Mucosa of stomach (tissue), 1 donor: ENCODE measurements at regions not wholly inside any gene's neighbourhood (a gene's known extent, or its start where the extent isn't known, plus 50 kb on each side); places are given as distances from the start of the nearest gene placed in this dataset.
"Not testable (repeated sequence)": the region's sequence is repeated elsewhere in the genome, so short reads cannot be mapped to it uniquely, and the experiment has no call there.

Experiments used
- H3K27me3 ChIP-seq: one replicate; pipeline ENCODE4 v1.7.0; 2013; ENCODE audit warnings: mild to moderate bottlenecking, low read length; ENCODE audit not compliant: control insufficient read depth, insufficient read depth
- H3K36me3 ChIP-seq: one replicate; pipeline ENCODE4 v1.7.0; 2013; ENCODE audit warnings: low read length; ENCODE audit not compliant: control insufficient read depth, insufficient read depth
- H3K4me1 ChIP-seq: one replicate; pipeline ENCODE4 v1.7.0; 2013; ENCODE audit warnings: mild to moderate bottlenecking, low read length; ENCODE audit not compliant: control insufficient read depth, insufficient read depth
- H3K4me3 ChIP-seq: one replicate; pipeline ENCODE4 v1.7.0; 2013; ENCODE audit warnings: low read length
- H3K9ac ChIP-seq: one replicate; pipeline ENCODE4 v1.7.0; 2013; ENCODE audit warnings: mild to moderate bottlenecking, low read length, moderate library complexity
- H3K9me3 ChIP-seq: one replicate; pipeline ENCODE4 v1.7.0; 2013; ENCODE audit warnings: mild to moderate bottlenecking, low read length, moderate library complexity; ENCODE audit not compliant: control insufficient read depth
- donor health status: Pancreatic carcinoma.

DNA sequence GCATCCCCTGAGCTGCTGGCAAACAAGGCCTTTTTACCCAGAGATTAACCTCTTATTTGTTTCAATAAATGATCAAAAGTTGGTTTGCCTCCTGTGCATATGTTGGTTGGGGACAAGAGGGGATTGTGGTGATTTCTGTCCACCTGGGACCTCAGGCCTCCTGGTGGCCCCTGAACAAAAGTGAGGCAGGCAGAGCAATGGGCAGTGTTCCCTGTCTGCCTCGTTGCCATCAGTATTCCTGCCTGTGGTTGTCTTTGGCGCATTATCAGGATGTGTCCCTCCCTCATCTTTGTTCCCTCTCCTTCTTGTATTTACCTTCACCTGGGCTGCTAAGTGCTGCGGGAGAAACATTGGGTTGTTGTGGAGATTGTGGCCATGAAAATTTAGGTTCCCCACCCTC, 65.3 kb upstream of the DRD5 start:
- Histone ChIP-seq H3K36me3 (no peaks in the 10 kb centered on the region), H3K4me3 (no peak overlapping the region), H3K9me3 (no peaks in the 10 kb centered on the region), H3K4me1 (no peaks in the 10 kb centered on the region), H3K9ac (no peak overlapping the region), H3K27me3 (no peaks in the 10 kb centered on the region)

- not testable (repeated sequence) for H3K36me3 ChIP-seq, H3K4me1 ChIP-seq, H3K27me3 ChIP-seq, H3K9ac ChIP-seq, H3K9me3 ChIP-seq, H3K4me3 ChIP-seq
These were observed 63.0 kb upstream of the DRD5 start for GRCh38 chr4:9718246-9718939.

DNA sequence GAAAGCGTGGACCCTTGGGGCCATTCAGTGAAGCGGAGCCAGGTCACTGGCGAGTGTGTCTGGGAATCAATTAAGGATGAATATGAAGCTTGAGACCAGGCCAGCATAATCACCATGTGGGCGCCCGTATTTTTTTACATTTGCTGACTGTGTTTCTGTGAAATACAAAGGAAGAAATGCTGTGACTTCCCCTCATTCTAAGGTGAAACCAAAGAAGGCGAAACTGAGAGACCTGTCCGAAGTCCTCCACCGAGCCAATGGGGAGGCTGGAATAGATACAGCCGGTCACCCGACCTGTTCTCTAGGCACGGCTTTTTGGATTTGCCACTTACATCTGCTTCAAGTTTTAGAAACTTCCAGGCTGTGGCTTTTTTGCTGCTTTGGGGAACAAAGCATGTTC, 59.3 kb upstream of the DRD5 start:
- H3K9me3 ChIP-seq: not testable (repeated sequence)

More for the DNA sequence above, 59.3 kb upstream of the DRD5 start:
- H3K9ac ChIP-seq, H3K27me3 ChIP-seq, H3K36me3 ChIP-seq, H3K4me3 ChIP-seq, H3K4me1 ChIP-seq: not testable (repeated sequence)
